Uterus (tissue), 2 donors: ENCODE measurements at regions not wholly inside any gene's neighbourhood (a gene's known extent, or its start where the extent isn't known, plus 50 kb on each side); places are given as distances from the start of the nearest gene placed in this dataset.

Experiments
- POLR2A ChIP-seq, 2 donors: fragments of 450-650 bp; IDR thresholded peaks; one replicate each; pipeline ENCODE4 v1.6.1; 2016; ENCODE audit warnings: antibody characterized with exemption in 2 of 2, mild to moderate bottlenecking in 1 of 2, moderate library complexity in 1 of 2
- TF ChIP-seq, protein P1 (sequence below), 4 experiments: fragments of 200-600 bp in 2 of 4; fragments of 450-650 bp in 2 of 4; sonication (generic) in 2 of 4; IDR thresholded peaks; one replicate each; pipeline ENCODE4 v1.5.1; 2016 to 2019; ENCODE audit warnings: antibody characterized with exemption in 4 of 4, mild to moderate bottlenecking in 2 of 4, moderate library complexity in 1 of 4

DNA sequence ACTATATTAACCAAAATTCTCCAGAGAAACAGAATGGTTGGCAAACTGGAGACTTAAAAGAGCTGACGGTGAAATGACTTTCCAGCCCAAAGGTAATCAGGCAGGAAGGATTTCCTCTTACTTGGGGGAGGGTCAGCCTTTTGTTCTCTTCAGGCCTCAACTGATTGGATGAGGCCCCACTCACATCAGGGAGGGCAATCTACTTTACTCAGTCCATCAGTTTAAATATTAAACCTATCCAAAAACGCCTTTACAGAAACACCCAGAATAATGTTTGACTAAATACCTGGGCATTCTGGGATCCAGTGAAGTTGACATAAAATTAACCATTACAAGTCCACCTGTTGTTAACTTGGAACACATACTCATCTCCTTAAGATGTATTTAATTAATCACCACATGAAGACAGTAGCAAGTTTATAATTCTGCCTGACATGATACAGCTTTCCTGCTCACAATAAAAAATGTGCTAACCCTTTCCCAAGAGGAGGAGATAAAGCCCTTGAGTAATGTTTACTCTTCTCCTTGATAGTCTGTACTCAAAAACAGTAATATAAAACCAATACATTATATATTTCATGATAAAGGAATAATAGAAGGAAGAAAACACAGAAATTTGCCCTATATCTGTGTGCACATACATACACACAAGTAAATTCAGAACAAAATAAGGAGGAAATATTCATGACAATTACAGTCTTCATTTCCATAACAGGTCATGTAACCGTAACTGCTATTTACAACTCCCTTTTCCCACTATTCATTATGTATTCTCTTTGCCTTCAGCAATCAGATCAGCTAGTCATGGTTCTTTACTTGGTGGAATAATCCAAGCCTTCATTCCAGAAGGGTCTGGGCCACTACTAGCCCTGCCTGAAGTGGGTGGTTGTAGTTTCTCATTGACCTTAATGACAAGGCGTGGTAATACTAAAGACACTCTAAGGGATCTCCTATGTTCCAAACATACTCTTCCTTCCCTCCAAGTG lies 107.5 kb upstream of the RUNX1 start:
- TF ChIP-seq, protein P1, sequence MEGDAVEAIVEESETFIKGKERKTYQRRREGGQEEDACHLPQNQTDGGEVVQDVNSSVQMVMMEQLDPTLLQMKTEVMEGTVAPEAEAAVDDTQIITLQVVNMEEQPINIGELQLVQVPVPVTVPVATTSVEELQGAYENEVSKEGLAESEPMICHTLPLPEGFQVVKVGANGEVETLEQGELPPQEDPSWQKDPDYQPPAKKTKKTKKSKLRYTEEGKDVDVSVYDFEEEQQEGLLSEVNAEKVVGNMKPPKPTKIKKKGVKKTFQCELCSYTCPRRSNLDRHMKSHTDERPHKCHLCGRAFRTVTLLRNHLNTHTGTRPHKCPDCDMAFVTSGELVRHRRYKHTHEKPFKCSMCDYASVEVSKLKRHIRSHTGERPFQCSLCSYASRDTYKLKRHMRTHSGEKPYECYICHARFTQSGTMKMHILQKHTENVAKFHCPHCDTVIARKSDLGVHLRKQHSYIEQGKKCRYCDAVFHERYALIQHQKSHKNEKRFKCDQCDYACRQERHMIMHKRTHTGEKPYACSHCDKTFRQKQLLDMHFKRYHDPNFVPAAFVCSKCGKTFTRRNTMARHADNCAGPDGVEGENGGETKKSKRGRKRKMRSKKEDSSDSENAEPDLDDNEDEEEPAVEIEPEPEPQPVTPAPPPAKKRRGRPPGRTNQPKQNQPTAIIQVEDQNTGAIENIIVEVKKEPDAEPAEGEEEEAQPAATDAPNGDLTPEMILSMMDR (IDR thresholded peaks at IDR 0.05): no peak
- no peak for TF ChIP-seq POLR2A (IDR thresholded peaks at IDR 0.05)
